Mucosa of rectum (tissue), 2 donors: ENCODE measurements at regions not wholly inside any gene's neighbourhood (a gene's known extent, or its start where the extent isn't known, plus 50 kb on each side); places are given as distances from the start of the nearest gene placed in this dataset.

Experiments
- H3K27ac ChIP-seq, 2 donors: one replicate each; pipeline ENCODE4 v1.7.0; 2013; ENCODE audit warnings: inconsistent platforms in 2 of 2, low read depth in 2 of 2, low read length in 2 of 2
- H3K27me3 ChIP-seq, 2 donors: one replicate each; pipeline ENCODE4 v1.7.0; 2013; ENCODE audit warnings: low read length in 2 of 2; ENCODE audit not compliant: control insufficient read depth in 2 of 2, insufficient read depth in 2 of 2
- H3K36me3 ChIP-seq, 2 donors: one replicate each; pipeline ENCODE4 v1.7.0; 2013; ENCODE audit warnings: low read length in 2 of 2; ENCODE audit not compliant: control insufficient read depth in 2 of 2, insufficient read depth in 2 of 2
- H3K4me1 ChIP-seq, 2 donors: one replicate each; pipeline ENCODE4 v1.7.0; 2013; ENCODE audit warnings: low read length in 2 of 2, mild to moderate bottlenecking in 1 of 2; ENCODE audit not compliant: control insufficient read depth in 2 of 2, insufficient read depth in 2 of 2
- H3K4me3 ChIP-seq, 2 donors: one replicate each; pipeline ENCODE4 v1.7.0; 2013; ENCODE audit warnings: low read length in 2 of 2
- H3K9ac ChIP-seq, 2 donors: one replicate each; pipeline ENCODE4 v1.7.0; 2013; ENCODE audit warnings: low read length in 2 of 2, low read depth in 1 of 2, mild to moderate bottlenecking in 1 of 2
- H3K9me3 ChIP-seq, 2 donors: one replicate each; pipeline ENCODE4 v1.7.0; 2013; ENCODE audit warnings: low read length in 2 of 2; ENCODE audit not compliant: control insufficient read depth in 2 of 2
- donor health status: healthy.
- donor health status: Normal muscosa, but diverticular disease.

DNA sequence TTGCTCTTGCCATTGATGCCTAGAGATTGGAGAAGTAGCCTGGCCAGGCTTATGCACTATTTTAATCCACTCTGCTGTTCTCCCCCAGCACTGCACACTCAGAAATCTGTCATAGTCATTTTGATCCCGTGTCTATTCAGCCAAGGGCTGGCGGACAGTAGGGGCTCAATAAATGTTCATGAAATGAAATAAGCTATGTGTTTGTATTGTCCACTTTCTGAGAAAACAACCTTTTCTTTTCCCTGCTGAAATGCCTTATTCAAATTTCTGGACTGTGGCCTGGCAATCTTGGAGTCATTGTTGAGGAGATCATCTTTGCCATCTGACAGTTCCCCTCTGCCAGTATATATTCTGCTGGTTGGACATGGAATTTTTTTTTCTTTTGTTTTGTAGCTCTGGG is 550.4 kb upstream of the MAP3K7 start:
- no peak overlapping the region for H3K9ac ChIP-seq
- H3K36me3 ChIP-seq: no peaks in the 10 kb centered on the region
- H3K4me3 ChIP-seq: no peak overlapping the region
- no peaks in the 10 kb centered on the region for H3K27me3 ChIP-seq
- no peaks in the 10 kb centered on the region for H3K9me3 ChIP-seq
- H3K4me1 ChIP-seq: no peaks in the 10 kb centered on the region
- no peak overlapping the region for H3K27ac ChIP-seq

DNA sequence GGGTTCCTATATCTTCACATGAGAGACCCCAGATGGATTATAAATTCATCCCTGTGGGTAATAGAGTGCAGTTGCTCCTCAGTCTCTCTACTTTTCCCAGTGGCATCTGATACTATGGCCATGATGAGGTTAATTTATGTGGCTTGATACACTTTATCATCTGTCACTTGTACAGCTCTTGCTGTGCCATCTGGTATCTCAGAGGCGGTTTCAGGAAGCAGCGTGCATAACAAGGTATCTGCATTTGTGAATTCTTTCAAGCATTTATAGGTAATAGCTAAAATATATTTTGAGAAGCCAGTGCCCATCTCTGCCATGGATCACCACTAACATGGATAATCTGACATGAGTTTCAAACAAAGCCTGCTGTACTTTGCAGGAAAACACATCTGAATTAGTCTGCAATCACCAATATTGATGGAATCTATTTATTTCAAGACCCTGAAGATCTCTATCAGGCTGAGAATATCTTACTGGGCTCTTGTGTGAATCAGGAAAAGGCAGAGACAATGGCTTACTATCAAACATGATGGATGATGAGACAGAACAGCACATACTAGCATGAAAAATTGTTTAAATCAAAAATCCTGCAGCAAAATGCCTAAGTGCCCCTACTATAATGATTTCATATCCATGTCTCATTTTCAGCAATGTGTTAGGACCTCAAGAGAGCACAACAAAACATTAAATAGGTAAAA is 548.7 kb upstream of the MAP3K7 start:
- Histone ChIP-seq H3K36me3 (no peaks in the 10 kb centered on the region), H3K4me3 (no peak overlapping the region), H3K4me1 (no peaks in the 10 kb centered on the region), H3K9me3 (no peaks in the 10 kb centered on the region), H3K9ac (no peak overlapping the region), H3K27ac (no peak overlapping the region), H3K27me3 (no peaks in the 10 kb centered on the region)

DNA sequence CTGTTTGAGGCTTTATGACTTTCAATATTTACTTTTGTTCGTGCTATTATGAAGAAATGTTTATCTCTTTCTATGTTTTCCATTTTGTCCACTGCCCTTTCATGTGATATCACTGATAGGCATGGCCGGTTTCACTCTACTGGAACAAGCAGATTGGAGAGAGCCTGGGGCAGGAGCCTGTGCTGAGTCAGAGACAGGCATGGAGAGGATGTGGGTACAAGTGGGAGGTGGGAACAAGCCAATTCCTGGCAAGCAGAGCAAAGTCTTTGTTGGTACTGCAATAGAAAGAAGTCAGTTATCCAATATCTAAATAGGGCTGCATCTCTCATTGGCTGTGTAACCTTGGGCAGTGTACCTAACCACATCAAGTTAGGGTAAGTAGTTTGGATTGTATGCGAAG is 545.6 kb upstream of the MAP3K7 start:
- no peaks in the 10 kb centered on the region for H3K9me3 ChIP-seq
- no peaks in the 10 kb centered on the region for H3K4me1 ChIP-seq
- no peak overlapping the region for H3K4me3 ChIP-seq
- H3K27me3 ChIP-seq: no peaks in the 10 kb centered on the region
- H3K9ac ChIP-seq: no peak overlapping the region
- no peak overlapping the region for H3K27ac ChIP-seq
- no peaks in the 10 kb centered on the region for H3K36me3 ChIP-seq

DNA sequence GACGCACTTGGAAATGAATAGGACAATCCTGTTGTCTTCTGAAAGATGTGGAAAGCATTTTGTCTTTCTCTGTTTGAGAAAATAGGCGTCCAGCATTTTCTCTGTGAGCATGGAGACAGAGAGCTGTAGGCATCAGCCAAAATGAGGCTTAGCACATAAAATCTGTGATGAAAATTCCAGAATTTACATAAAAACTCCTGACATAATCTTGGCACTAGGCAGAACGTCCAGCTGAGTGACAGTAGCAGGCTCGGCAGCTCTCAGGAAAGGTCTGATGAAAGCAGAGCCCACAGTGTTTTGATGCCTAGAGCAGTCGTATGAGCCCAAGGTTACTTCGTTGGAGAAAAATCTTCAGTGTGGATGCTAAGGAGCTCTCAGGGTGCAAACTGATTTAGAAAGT is 543.3 kb upstream of the MAP3K7 start:
- no peaks in the 10 kb centered on the region for H3K27me3 ChIP-seq
- H3K9ac ChIP-seq: no peak overlapping the region
- H3K27ac ChIP-seq: no peak overlapping the region
- H3K4me1 ChIP-seq: no peaks in the 10 kb centered on the region
- no peaks in the 10 kb centered on the region for H3K36me3 ChIP-seq
- H3K9me3 ChIP-seq: no peaks in the 10 kb centered on the region
- no peak overlapping the region for H3K4me3 ChIP-seq

DNA sequence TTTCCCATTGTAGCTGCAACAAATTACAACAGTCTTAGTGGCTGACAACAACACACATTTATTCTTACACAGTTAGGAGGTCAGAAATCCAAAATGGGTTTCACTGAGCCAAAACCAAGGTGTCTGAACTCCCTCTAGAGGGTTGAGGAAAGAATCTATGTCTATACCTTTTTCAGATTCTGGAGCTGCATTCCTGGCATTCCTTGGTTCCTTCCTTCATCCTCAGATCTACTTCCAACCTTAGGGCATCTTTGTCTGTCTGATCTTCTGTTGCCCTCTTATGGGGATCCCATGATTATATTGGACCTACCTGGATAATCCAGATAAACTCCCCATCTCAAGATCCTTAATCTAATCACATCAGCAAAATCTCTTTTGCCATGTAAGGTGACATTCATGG is 540.9 kb upstream of the MAP3K7 start:
- Histone ChIP-seq H3K36me3 (no peaks in the 10 kb centered on the region), H3K27me3 (no peaks in the 10 kb centered on the region), H3K9me3 (no peaks in the 10 kb centered on the region), H3K9ac (no peak overlapping the region), H3K4me1 (no peaks in the 10 kb centered on the region), H3K27ac (no peak overlapping the region), H3K4me3 (no peak overlapping the region)

DNA sequence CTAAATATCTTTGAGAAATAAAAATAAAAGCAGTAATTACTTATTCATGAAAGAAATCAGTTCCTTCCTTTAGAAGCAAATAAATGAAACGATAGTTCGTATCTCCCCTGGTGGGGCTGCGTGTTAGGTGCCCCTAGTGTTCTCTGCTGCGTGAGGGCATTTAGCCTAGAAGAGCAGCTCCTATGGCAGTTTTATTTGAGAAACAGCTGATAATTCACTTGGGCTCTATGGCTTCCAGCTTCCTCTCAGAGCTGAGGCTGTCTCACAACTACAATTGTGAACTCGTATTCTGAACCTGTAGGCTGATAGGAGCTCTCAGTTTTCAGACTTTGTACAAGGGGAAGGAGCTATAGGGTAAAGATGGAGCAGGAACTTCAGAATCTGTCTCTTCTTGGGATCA is 540.0 kb upstream of the MAP3K7 start:
- Histone ChIP-seq H3K9me3 (no peaks in the 10 kb centered on the region), H3K4me1 (no peaks in the 10 kb centered on the region), H3K27me3 (no peaks in the 10 kb centered on the region), H3K27ac (no peak overlapping the region), H3K9ac (no peak overlapping the region), H3K4me3 (no peak overlapping the region), H3K36me3 (no peaks in the 10 kb centered on the region)

DNA sequence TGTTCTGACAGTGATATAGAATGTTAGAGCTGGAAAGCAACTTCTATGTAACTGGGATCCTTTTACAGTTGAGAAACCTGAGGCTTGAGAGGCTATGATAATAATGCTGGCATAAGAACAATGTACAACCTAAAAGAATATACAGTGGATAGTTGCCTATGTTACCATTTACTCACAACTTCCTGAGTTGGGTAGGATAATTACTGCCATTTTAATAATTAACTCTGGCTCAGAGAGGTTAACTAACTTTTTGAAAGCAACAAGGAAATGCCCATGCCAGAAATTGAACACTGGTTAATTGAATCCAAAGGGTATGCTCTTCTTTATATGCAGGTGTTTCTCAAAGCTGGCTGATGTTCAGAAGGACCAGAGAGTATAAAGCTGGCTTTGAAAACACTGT is 530.7 kb upstream of the MAP3K7 start:
- Histone ChIP-seq H3K4me3 (no peak overlapping the region), H3K9me3 (no peaks in the 10 kb centered on the region), H3K36me3 (no peaks in the 10 kb centered on the region), H3K9ac (no peak overlapping the region), H3K27ac (no peak overlapping the region), H3K27me3 (no peaks in the 10 kb centered on the region), H3K4me1 (no peaks in the 10 kb centered on the region)

DNA sequence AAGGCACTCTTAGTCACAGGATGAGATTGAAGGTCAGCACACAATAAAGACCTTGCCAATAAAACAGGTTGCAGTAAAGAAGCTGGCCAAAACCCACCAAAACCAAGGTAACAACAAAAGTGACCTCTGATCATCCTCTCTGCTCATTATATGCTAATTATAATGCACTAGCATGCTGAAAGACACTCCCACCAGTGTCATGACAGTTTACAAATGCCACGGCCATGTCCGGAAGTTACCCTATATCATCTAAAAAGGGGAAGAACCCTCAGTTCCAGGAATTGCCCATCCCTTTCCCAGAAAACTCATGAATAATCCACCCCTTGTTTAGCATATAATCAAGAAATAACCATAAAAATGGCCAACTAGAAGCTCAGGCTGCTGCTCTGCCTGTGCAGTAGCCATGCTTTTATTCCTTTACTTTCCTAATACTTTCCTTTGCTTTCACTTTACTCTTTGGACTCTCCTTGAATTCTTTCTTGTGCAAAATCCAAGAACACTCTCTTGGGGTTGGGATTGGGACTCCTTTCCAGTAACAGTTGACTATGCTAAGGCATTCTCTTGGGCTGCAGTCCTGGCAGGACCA is 527.3 kb upstream of the MAP3K7 start:
- H3K4me1 ChIP-seq: no peaks in the 10 kb centered on the region
- H3K9me3 ChIP-seq: no peaks in the 10 kb centered on the region
- H3K36me3 ChIP-seq: no peaks in the 10 kb centered on the region
- no peak overlapping the region for H3K9ac ChIP-seq
- no peak overlapping the region for H3K27ac ChIP-seq
- no peak overlapping the region for H3K4me3 ChIP-seq
- no peaks in the 10 kb centered on the region for H3K27me3 ChIP-seq

DNA sequence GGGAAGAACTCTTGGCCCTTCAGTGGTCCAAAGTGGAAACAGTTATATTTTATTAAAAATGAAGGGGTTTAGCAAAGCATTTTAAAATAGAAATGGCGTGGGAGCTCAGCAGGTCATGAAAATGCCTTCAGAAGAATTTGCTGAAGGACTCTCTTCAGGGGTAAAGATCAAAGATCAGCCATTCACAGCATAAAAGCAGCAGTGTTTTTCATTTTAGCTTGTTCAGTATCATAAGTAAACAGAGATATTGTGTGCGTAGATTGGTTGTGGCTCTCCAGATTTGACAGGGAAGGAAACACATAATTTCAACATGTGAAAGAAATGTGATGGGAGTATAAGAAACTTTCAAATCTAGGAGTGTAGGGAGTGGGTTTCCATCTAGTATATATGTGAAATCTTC is 519.2 kb upstream of the MAP3K7 start:
- Histone ChIP-seq H3K4me1 (no peaks in the 10 kb centered on the region), H3K9ac (no peak overlapping the region)

DNA sequence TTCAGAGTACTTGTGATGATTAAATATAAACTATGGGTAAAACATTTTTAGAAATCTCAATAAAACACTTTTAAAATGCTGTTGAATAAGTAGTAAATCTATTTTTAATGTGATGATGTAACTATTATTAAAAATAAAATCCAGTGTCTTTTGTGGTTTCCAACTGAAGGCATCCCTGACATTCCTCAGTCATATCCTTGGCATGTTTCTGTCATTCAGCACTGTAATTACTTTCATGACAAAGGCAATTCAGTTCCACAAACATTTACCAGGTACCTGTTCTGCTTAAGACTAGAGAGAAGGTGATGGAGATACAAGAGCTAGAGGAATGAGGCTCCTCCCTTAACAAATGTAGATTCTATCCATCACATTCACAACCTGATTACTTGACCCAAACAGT is 518.7 kb upstream of the MAP3K7 start:
- Histone ChIP-seq H3K27ac (no peak overlapping the region), H3K4me3 (no peak overlapping the region), H3K9me3 (no peaks in the 10 kb centered on the region), H3K36me3 (no peaks in the 10 kb centered on the region), H3K9ac (no peak overlapping the region), H3K27me3 (no peaks in the 10 kb centered on the region), H3K4me1 (no peaks in the 10 kb centered on the region)

More for the DNA sequence above, 519.2 kb upstream of the MAP3K7 start:
- Histone ChIP-seq H3K4me3 (no peak overlapping the region), H3K36me3 (no peaks in the 10 kb centered on the region), H3K27ac (no peak overlapping the region), H3K9me3 (no peaks in the 10 kb centered on the region), H3K27me3 (no peaks in the 10 kb centered on the region)
